ENCODE measurements at regions not wholly inside any gene's neighbourhood (a gene's known extent, or its start where the extent isn't known, plus 50 kb on each side); places are given as distances from the start of the nearest gene placed in this dataset.
"Not testable (repeated sequence)": the region's sequence is repeated elsewhere in the genome, so short reads cannot be mapped to it uniquely, and the experiment has no call there.

- no peak for DNase-seq (ENCODE audit: low spot score)
These were observed 148.7 kb upstream of the CLEC14A start for GRCh38 chr14:38404616-38405015.

- DNase-seq (ENCODE audit: low spot score), result no peak
These were observed 148.2 kb upstream of the CLEC14A start for GRCh38 chr14:38404100-38404541.

GRCh38 chr14:38400751-38401150, 144.9 kb upstream of the CLEC14A start:
- DNase-seq (ENCODE audit: low spot score), result no peak

DNA sequence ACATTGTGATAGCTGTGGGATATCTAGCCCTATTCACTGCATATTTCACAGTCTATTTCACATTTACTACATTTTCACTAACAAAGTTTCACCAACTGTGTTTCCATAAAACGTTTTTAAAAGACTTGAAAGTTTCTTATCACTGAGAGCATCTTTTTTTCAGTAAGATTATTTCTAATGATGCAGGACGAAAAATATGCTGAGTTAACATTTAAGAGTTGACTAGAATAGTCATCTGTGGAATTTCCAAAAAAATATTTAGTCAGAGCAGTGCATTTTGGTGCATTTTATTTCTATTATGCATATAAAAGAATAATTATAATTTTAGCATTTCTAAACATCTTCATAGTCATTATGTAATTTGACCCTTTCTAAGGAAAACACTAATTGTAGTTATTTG, 143.8 kb upstream of the CLEC14A start:
- no peak for DNase-seq (ENCODE audit: low spot score)

DNA sequence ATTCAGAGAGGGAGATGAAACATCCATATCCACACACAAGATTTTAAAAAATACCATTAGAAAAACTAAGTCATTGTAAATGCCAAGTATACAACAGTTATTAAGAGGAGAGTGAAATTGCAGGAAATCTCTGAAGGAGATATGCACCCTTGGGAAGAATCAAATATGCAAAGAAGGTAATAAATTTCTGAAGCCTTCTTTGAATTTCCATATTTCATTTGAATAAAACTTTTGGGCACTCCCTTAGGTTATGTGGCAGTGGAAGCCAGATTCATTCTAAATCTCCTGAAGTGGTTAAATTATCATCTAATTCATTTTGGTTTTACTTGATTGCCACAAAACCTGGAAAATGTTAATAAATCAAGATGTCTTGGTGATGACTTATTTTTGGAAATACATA, 138.9 kb upstream of the CLEC14A start:
- DNase-seq (ENCODE audit: low spot score), result no peak

GRCh38 chr14:38394064-38394463, 138.2 kb upstream of the CLEC14A start:
- DNase-seq (ENCODE audit: low spot score), result no peak

GRCh38 chr14:38391334-38391733, 135.4 kb upstream of the CLEC14A start:
- DNase-seq (ENCODE audit: low spot score), result no peak

DNA sequence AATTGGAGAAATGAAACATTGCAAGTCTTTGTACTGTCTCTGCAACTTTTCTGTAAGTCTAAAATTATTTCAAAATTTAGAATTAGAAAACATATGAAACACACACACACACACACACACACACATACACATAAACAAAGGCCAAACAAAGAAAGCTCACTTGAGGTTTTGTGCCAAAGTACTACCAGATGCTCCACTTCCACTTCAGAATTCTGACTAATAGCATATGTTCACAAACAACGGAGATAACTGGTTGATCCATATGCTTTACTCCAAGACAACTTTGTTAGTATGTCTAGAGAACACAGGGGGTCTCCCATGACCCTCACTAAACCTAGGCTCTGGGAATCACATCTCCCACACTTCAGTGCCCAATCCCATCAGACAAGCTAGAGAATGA, 133.8 kb upstream of the CLEC14A start:
- DNase-seq (ENCODE audit: low spot score), result no peak

DNA sequence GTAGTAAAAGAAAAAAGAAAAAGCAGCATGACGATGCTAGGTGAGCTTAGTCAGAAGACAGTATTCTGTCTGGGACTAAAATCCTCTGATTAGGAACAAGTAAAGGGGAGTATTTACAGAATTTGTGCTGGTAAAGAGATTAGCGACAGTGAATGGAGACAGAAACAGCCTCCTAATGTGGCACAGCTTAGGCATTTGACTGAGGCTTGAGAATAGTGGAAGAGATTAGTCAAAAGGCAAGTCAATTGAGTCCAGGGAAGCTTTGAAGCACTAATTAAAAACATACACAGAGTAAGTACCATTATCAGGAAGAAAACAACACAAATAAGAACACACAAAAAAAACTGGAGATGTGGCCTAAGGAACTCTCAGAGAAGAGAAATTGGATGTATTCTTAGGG, 131.9 kb upstream of the CLEC14A start:
- DNase-seq (ENCODE audit: low spot score), result no peak

GRCh38 chr14:38385836-38386235, 129.9 kb upstream of the CLEC14A start:
- DNase-seq (ENCODE audit: low spot score), result no peak

- DNase-seq (ENCODE audit: low spot score), result no peak
These were observed 129.4 kb upstream of the CLEC14A start for GRCh38 chr14:38385343-38385742.

DNA sequence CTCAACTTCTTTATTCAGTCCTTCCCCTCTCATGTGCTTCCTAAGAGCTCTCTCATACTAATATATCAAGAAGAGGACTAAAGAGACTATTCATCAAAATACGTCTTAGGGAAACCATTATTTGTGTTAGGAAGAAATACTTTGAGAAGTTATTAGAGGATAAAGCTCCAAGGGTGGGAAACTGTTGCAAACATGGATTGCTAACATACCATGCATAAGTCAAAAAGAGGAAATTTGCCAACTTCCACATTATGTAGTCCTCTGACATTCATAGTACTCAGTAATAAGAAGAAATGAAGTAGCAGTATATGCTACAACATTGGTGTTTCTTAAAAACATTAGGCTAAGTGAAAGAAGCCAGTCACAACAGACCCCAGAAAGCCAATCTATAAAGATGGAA, 128.8 kb upstream of the CLEC14A start:
- DNase-seq (ENCODE audit: low spot score), result no peak

DNA sequence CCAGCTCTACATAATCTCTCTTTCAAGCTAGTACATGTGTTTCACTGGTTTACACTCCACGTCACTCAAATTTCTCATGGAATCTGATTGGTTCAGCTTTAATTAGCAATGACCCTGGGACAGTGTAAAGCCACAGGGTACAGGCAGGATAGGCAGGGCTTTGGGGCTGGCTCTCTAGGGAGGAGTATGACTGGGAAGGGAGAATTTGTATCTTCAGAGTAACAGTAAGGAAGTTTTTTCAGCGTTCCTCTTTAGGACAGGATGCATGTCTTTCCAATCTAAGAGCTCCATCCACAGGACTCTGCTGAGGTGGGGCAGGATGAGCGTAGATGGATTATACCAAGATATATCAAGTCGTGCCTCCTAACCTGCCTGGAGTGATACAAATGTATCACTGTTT, 112.0 kb upstream of the CLEC14A start:
- DNase-seq (ENCODE audit: low spot score), result no peak

DNA sequence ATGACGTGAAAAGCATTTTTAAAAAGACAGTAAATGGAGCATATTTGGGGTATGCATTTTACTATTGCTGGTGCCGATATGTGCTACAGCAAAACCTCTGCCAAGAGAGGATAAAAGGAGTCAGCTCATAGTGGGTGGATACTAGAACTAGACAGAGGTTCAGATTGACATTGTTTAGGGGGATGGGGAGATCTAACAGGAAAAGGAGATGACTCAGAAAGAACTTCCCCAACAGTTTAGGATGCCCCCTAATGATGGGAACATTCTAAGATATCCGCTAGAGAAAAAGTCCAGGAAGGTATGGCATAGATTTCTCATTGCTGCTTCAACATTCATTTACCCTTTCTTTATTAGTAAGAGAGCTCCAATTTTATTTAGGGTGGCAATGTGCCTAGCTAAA, 110.5 kb upstream of the CLEC14A start:
- no peak for DNase-seq (ENCODE audit: low spot score)

DNA sequence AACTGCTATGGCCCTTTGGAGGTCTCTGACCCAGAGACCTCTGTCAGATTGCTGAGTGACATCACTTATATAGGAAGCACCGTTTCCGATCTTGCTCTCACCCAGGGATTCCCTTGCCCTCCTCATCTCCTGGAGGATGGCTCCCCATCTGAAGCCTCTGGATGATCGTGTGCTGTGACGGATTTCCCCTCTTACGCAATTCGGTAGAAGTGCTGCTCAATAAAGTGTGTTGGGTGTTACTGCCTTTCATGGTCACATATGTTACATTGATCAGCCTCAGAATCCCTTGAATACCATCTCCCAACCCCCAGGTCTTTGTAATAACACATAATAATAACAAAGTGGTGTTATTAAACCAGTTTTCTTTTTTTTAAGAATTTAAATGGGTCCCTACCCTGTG, 107.3 kb upstream of the CLEC14A start:
- no peak for DNase-seq (ENCODE audit: low spot score)

DNA sequence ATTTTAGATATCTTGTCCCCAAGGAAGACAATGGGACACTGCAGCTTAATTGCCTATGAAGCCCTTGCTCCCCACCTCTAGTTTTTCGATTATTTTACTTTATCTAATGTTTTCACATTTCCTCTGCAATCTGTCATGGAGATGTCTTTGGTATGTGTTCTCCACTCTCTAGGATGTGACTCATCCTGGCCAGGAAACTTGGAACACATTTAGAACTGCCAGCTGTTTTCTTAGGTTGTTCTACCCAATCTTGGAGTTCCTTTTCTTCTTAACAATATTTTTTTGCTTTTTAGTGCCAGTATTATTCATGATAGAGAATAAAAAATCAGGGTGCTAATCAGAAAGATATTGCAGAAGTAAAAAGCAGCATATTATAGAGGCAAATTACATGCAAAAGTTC, 101.7 kb upstream of the CLEC14A start:
- no peak for DNase-seq (ENCODE audit: low spot score)

DNA sequence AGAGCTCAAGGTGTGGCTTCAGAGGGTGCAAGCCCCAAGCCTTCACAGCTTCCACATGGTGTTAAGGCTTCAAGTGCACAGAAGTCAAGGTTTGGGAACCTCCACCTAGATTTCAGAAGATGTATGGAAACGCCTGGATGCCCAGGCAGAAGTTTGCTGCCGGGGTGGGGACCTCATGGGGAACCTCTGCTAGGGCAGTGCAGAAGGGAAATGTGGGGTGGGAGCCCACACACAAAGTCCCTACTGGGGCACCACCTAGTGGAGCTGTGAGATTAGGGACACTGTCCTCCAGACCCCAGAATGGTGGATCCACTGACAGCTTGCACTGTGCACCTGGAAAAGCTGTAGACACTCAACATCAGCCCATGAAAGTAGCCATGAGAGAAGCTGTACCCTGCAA, 99.6 kb upstream of the CLEC14A start:
- not testable (repeated sequence) for DNase-seq (ENCODE audit: low spot score)

DNA sequence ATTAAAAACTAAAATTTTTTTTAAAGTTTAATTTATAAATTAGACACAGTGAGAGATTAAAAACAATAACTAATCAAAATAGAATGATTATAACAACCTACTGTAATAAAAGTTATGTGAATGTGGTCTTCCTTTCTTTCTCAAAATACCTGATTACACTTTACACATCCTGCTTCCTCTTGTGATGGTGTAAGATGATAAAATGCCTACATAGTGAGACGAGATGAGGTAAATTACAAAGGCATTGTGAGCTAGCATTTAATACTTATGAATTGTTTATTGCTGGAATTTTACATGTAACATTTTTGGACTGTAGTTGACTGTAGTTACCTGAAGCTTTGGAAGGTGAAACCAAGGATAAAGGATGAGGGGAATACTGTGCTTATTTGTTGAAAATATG, 94.2 kb upstream of the CLEC14A start:
- DNase-seq (ENCODE audit: low spot score), result no peak

DNA sequence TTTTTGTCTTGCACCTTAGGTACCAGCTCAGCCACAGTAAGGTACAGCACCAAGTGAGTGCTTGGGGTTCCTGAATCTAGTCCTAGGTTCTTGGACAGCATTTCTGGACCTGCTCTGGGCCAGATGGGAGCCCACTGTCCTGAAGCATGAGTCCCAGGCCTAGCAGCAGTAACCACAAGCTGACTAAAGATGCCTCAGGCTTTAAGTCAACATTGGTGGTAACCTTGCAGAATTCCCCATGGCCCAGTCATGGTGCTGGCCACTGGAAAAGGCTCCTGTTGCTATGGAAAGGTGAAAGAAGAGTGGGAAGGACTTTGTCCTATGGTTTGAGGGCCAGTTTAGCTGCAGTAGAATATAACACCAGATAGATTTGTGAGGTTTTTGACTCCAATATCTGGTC, 86.9 kb upstream of the CLEC14A start:
- DNase-seq (ENCODE audit: low spot score), result no peak

- no peak for DNase-seq (ENCODE audit: low spot score)
These were observed 83.8 kb upstream of the CLEC14A start for GRCh38 chr14:38339696-38340095.

- DNase-seq (ENCODE audit: low spot score), result no peak
These were observed 80.4 kb upstream of the CLEC14A start for GRCh38 chr14:38336298-38336697.

DNA sequence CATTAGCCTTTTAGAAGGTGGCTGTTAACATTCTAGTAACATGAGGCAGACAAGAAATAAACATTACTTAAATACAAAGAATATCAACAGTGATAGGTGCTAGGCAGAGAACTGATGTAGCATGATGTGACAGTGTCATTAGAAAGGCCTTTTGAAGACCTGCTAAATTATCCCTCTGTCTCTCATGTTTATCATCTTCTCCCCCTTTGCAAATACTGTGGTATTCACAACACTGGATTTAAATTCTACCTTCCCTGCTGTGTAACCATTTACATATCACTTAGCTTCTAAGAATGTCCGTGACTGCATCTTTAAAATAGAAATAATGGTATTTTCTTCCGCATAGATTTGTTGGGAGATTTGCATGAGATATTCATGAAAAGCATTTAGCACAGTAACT, 74.4 kb upstream of the CLEC14A start:
- DNase-seq (ENCODE audit: low spot score), result no peak

DNA sequence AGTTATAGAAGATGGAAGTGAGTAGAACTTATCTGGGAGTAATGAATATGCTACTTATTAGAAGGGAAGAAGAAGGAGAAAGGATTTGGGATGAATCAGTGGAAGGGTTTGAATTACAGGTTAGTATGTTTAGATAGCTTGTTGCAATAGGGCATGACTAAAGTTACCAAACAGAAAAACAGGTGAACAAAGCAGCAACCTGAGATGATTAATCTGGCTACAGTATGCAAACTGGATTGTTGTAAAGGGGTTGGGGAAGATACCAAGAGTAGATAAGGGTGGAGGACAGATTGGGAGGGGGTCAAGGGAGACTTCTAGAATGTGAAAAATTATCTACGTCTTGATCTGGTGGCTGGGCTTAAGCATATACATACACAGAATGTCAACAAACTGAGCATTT, 73.4 kb upstream of the CLEC14A start:
- DNase-seq (ENCODE audit: low spot score), result no peak

DNA sequence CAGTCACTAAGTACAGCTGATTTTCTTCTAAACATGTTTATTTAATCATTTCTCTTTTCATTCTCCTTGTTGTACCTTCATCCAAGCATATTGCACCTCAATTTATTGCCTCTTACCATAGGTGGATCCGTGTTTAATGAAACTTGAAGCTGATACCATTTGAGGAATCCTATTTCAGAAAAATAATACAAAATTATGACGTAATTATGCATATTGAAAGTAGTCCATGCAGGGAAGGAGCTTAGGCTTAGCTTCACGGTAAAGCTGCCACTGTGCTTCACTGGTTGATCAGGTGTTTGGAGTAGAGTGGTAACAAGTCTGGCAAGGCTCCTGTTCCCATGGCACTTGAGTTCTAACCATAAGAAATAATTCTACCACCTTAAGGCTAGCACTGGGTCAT, 61.0 kb upstream of the CLEC14A start:
- DNase-seq (ENCODE audit: low spot score), result no peak

DNA sequence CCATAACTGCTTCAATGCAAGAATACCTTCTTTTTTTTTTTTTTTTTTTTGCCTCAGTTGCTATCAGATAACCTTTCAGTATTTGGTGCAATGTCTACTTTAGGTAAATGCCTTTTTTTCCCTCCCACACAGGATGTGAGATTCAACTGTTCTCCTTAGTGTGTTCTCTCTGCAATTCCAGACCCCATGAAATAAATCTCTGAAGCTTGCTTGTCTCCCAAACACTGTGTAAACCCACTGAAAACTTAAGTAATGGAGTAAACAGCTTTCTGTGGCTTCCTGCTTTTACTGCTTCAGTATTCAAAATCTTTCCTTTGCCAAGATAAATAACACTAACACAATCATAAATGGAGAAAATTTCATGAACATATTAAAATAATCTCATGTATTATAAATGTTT, 55.8 kb upstream of the CLEC14A start:
- no peak for DNase-seq (ENCODE audit: low spot score)
